ENCODE measurements at regions not wholly inside any gene's neighbourhood (a gene's known extent, or its start where the extent isn't known, plus 50 kb on each side); places are given as distances from the start of the nearest gene placed in this dataset.
A peak's percentile ranks its signal among the peaks of the same experiment; 100 is the strongest.

DNA sequence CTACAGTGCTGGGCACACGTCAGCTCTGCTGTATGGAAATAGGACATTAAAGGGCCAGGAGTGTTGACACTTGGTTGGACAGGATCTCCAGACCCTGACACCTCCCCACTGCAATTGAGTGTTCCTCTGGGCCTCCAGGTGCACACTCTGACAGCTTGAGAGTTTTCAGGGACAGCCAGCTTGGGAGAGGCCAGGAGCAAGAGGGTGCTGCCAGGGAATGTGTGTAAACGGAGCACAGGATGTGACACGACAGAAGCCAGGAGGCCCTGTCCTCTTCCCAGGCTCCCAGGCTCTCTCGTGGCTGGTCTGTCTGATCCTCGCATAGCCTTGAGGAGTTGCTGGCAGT is 318.1 kb upstream of the HS6ST1 start:
- intact Hi-C loops (cut with DNase I; ENCODE audit: low total_unique reads) = no loop called here
- TF ChIP-seq CTCF (IDR thresholded peaks at IDR 0.05) = no peak
- no peak for TF ChIP-seq POLR2A (IDR thresholded peaks at IDR 0.05)
- peak in 1 of 2 donors; percentile 40 for DNase-seq (ENCODE audit: low spot score in 2 of 2)
- no peak overlapping the region for H3K4me3 ChIP-seq (ENCODE audit: low read depth, poor library complexity, severe bottlenecking)
- WGBS, 2 donors = 89 to 94% methylated on average over 5 of the region's 5 CpGs

- DNase-seq (ENCODE audit: low spot score in 2 of 2) = peak in 1 of 2 donors; percentile 70
- intact Hi-C loops (cut with DNase I; ENCODE audit: low total_unique reads) = no loop called here
- no peak overlapping the region for H3K4me3 ChIP-seq (ENCODE audit: low read depth, poor library complexity, severe bottlenecking)
- 86 to 92% methylated on average over 7 of the region's 7 CpGs for WGBS, 2 donors
- no peak for TF ChIP-seq CTCF (IDR thresholded peaks at IDR 0.05)
Measured at GRCh38 chr2:128637481-128638155, 318.9 kb upstream of the HS6ST1 start.

DNA sequence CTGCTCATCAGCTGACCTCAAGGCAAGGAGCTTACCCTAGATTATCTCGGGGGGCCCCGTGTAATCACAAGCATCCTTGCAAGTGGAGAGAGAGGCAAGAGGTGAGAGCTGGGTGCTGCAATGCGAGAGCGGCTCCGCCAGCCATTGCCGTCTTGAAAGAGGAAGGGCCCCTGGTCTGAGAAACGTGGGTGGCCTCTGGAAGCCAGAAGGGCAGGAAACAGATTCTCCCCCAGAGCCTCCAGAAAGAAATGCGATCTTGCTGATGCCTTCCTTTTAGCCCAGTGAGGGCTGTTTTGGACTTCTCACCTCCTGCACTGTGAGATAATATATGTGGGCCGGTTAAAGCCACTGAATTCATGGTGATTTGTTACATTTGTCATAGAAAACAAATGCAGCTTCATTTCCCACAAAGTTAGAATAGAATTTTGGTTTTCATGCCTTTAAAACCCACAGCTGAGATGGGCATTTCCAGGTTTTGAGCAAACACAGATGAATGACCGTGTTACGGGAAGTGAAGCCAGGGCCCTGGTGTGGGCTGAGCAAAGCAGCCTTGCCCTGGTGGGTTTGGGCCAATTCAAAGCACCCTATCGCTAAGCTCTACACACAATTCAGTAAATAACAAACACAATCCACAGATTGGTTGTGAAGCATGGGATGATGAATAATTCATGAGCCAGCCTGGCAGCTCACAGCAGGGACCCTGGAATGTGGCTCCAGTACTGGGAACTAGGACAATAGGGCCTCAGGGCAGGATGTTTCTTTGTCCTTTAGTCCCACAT is 319.9 kb upstream of the HS6ST1 start:
- WGBS, 2 donors = 73 to 83% methylated on average over 12 of the region's 12 CpGs
- DNase-seq (ENCODE audit: low spot score in 2 of 2) = peak in 1 of 2 donors; percentile 80
- no peak for TF ChIP-seq POLR2A (IDR thresholded peaks at IDR 0.05)
- no peak for TF ChIP-seq CTCF (IDR thresholded peaks at IDR 0.05)
- intact Hi-C loops (cut with DNase I; ENCODE audit: low total_unique reads) = no loop called here
- no peak overlapping the region for H3K4me3 ChIP-seq (ENCODE audit: low read depth, poor library complexity, severe bottlenecking)

DNA sequence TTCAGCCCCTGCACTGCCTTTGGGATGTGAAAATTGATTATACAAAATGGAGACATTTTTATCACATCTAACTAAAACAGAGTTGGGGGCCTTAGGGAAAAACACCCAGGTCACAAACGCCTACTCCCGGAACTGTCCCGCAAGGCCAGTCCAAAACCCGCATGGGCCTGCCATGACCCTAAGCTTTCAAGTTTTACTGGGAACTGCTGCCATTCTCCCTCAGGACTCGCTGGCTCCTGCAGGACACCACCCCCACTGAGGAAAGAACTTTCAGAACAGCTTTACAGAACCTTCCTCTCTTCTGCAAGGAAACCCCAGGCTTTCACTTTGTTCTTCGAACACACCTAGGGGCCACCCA is 320.4 kb upstream of the HS6ST1 start:
- no peak for TF ChIP-seq POLR2A (IDR thresholded peaks at IDR 0.05)
- TF ChIP-seq CTCF (IDR thresholded peaks at IDR 0.05) = no peak
- WGBS, 2 donors = 88 to 92% methylated on average over 6 of the region's 6 CpGs
- no peak overlapping the region for H3K4me3 ChIP-seq (ENCODE audit: low read depth, poor library complexity, severe bottlenecking)
- intact Hi-C loops (cut with DNase I; ENCODE audit: low total_unique reads) = no loop called here
- DNase-seq (ENCODE audit: low spot score in 2 of 2) = peak in 1 of 2 donors; percentile 50

DNA sequence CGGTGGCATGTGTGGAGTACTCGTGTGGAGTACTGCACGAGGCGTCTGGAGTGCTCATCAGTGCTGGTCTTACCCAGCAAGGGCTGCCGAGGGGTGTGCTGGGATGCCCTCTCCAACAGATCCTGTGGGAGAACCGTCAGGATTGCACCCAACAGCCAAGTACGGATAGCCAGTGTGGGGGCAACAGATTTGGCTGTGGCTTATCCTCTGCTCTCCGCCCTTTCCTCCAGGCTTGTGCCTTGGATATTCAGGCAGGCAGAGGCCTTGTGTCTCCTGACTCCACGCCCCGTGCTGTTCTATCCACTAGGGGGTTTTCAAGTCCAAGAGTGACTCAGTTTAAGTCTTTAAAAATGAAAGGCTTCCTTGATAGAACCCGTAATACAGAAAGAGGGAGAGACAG is 321.0 kb upstream of the HS6ST1 start:
- TF ChIP-seq POLR2A (IDR thresholded peaks at IDR 0.05) (no peak), CTCF (IDR thresholded peaks at IDR 0.05) (no peak)
- DNase-seq (ENCODE audit: low spot score in 2 of 2) = peak in 1 of 2 donors; percentile 75
- WGBS, 2 donors = 86 to 90% methylated on average over 11 of the region's 11 CpGs
- intact Hi-C loops (cut with DNase I; ENCODE audit: low total_unique reads) = no loop called here
- H3K4me3 ChIP-seq (ENCODE audit: low read depth, poor library complexity, severe bottlenecking) = no peak overlapping the region

Data from lower leg skin (tissue), 4 donors.